SU-DHL-6 (cell line): ENCODE measurements at regions not wholly inside any gene's neighbourhood (a gene's known extent, or its start where the extent isn't known, plus 50 kb on each side); places are given as distances from the start of the nearest gene placed in this dataset.

Experiments used
- H2AFZ ChIP-seq: fragments of 200-600 bp; sonication (generic); 2 replicates; pipeline ENCODE4 v1.6.1; 2014; ENCODE audit warnings: low read depth, mild to moderate bottlenecking, moderate library complexity, mixed read lengths, antibody characterized with exemption, low read length; ENCODE audit not compliant: severe bottlenecking
- H3F3A ChIP-seq: fragments of 200-600 bp; shearing (Covaris generic); 2 replicates; pipeline ENCODE4 v1.6.0; 2016; ENCODE audit warnings: antibody characterized with exemption, mild to moderate bottlenecking; ENCODE audit not compliant: insufficient read depth
- H3K27ac ChIP-seq: fragments of 200-600 bp; sonication (generic); 2 replicates; pipeline ENCODE4 v1.5.1; 2016; ENCODE audit warnings: low read depth, mild to moderate bottlenecking, low read length, moderate library complexity, mixed read lengths
- H3K27me3 ChIP-seq: fragments of 200-600 bp; sonication (generic), shearing (Covaris generic); 2 replicates; pipeline ENCODE4 v1.6.0; 2014; ENCODE audit warnings: mild to moderate bottlenecking, low read length
- H3K36me3 ChIP-seq: fragments of 200-600 bp; sonication (generic); 2 replicates; pipeline ENCODE4 v1.6.1; 2014; ENCODE audit warnings: mild to moderate bottlenecking, low read length, mixed read lengths
- H3K4me2 ChIP-seq: fragments of 300-600, 200-600 bp; shearing (Covaris generic), sonication (generic); 2 replicates; pipeline ENCODE4 v1.6.0; 2014; ENCODE audit warnings: low read length, low read depth, mild to moderate bottlenecking; ENCODE audit not compliant: poor library complexity, severe bottlenecking
- H3K4me3 ChIP-seq: fragments of 200-600 bp; sonication (generic); 2 replicates; pipeline ENCODE4 v1.5.1; 2014; ENCODE audit warnings: antibody characterized with exemption, low read length, mild to moderate bottlenecking, mixed read lengths; ENCODE audit not compliant: insufficient read depth, poor library complexity, severe bottlenecking
- H3K79me2 ChIP-seq: fragments of 200-600 bp; sonication (generic); 2 replicates; pipeline ENCODE4 v1.6.1; 2014; ENCODE audit warnings: mild to moderate bottlenecking, low read length, moderate library complexity; ENCODE audit not compliant: insufficient read depth
- H3K9ac ChIP-seq: fragments of 200-600 bp; sonication (generic); 2 replicates; pipeline ENCODE4 v1.7.0; 2014; ENCODE audit warnings: mild to moderate bottlenecking, low read length
- H3K9me2 ChIP-seq: fragments of 200-600 bp; sonication (generic); replicated peaks from 2 replicates; pipeline ENCODE4 v1.6.1; 2014; ENCODE audit warnings: low read length; ENCODE audit not compliant: insufficient read depth
- H3K9me3 ChIP-seq: fragments of 200-600 bp; sonication (generic); 2 replicates; pipeline ENCODE4 v1.6.1; 2014; ENCODE audit warnings: low read length, mixed read lengths; ENCODE audit not compliant: insufficient read depth
- H4K20me1 ChIP-seq: fragments of 200-600 bp; sonication (generic); 2 replicates; pipeline ENCODE4 v1.6.1; 2014; ENCODE audit warnings: low read depth, mild to moderate bottlenecking, antibody characterized with exemption, low read length, moderate library complexity, mixed read lengths
- EZH2phosphoT487 ChIP-seq: fragments of 200-600 bp; sonication (generic), shearing (Covaris generic); conservative IDR thresholded peaks from 2 replicates; pipeline ENCODE4 v1.6.1; 2018; ENCODE audit warnings: mild to moderate bottlenecking, antibody characterized with exemption, low read length, moderate library complexity, mixed read lengths
- TF ChIP-seq, protein P1 (sequence below): fragments of 200-600 bp; sonication (generic); IDR thresholded peaks from one replicate; pipeline ENCODE4 v1.5.1; 2017; ENCODE audit warnings: antibody characterized with exemption, mild to moderate bottlenecking, low read length, moderate library complexity; ENCODE audit not compliant: insufficient read depth, poor library complexity, severe bottlenecking

DNA sequence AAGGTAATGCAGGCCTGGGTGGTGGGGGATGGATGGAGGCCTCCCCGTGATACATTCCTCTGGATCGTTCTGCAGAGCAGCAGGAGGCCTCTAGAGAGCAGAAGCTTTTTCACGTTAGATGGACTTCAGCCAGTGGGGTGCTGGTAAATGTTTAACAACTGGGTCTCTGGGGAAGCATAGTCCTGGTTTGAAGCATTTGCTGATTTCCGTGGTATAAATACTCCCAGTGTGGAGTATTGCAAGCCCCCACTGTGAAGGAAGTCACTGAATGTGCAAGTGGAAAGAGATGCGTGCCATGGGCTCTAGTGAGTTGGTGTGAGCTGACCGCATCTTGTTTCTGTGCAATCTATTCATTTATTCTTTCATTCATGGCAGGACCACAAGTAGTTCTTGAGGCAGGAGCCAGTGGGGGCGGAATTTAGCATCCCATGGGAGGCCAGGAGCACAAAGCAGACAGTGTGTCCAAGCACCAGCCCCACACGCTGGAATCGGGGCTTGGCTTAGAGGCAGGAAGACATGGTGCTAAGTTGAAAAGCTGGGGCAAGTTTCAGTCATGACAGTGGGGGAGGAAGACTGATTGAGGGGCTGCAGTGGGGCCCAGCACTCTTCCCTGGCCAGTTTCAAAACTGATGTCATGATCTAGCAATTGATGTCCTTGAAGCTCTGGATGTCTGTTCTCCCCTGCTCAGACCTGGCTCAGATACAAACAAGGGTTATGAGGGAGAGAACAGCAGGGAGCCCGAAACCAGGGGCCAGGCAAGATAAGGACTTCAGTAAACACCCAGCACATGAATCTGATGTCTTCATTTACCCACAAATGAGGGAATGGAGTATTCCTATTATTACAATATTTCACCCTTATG lies 280.9 kb upstream of the LYZL1 start:
- H3K4me3 ChIP-seq, result no peak overlapping the region
- no peaks in the 10 kb centered on the region for H3F3A ChIP-seq
- no peaks in the 10 kb centered on the region for H3K79me2 ChIP-seq
- no peak overlapping the region for H3K9ac ChIP-seq
- no peak overlapping the region for H3K4me2 ChIP-seq
- no peaks in the 10 kb centered on the region for H4K20me1 ChIP-seq
- no peaks in the 10 kb centered on the region for H3K9me3 ChIP-seq
- H3K27ac ChIP-seq, result no peak overlapping the region
- no peaks in the 10 kb centered on the region for H3K9me2 ChIP-seq
- no peak for TF ChIP-seq EZH2phosphoT487
- TF ChIP-seq, protein P1, sequence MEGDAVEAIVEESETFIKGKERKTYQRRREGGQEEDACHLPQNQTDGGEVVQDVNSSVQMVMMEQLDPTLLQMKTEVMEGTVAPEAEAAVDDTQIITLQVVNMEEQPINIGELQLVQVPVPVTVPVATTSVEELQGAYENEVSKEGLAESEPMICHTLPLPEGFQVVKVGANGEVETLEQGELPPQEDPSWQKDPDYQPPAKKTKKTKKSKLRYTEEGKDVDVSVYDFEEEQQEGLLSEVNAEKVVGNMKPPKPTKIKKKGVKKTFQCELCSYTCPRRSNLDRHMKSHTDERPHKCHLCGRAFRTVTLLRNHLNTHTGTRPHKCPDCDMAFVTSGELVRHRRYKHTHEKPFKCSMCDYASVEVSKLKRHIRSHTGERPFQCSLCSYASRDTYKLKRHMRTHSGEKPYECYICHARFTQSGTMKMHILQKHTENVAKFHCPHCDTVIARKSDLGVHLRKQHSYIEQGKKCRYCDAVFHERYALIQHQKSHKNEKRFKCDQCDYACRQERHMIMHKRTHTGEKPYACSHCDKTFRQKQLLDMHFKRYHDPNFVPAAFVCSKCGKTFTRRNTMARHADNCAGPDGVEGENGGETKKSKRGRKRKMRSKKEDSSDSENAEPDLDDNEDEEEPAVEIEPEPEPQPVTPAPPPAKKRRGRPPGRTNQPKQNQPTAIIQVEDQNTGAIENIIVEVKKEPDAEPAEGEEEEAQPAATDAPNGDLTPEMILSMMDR, result no peak
- no peaks in the 10 kb centered on the region for H3K27me3 ChIP-seq
- H3K36me3 ChIP-seq, result no peaks in the 10 kb centered on the region
- H2AFZ ChIP-seq, result no peak overlapping the region

DNA sequence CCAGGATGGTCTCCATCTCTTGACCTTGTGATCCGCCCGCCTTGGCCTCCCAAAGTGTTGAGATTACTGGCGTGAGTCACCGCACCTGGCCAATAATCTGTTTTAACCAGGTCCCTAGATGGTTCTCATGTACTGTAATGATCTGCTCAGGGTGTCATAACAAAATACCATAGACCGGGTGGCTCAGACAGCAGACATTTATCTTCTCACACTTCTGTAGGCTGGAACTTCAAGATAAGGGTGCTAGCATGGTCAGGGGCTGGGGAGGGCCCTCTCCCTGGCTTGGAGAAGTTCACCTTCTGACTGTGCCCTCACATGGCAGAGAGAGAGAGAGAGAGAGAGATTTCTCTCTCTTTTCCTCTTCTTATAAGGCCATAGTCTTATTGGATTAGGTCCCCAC lies 279.4 kb upstream of the LYZL1 start:
- H2AFZ ChIP-seq, result no peak overlapping the region
- no peaks in the 10 kb centered on the region for H3K27me3 ChIP-seq
- H3K4me2 ChIP-seq, result no peak overlapping the region
- no peaks in the 10 kb centered on the region for H3K79me2 ChIP-seq
- H3K36me3 ChIP-seq, result no peaks in the 10 kb centered on the region
- H3F3A ChIP-seq, result no peaks in the 10 kb centered on the region
- no peaks in the 10 kb centered on the region for H3K9me2 ChIP-seq
- no peak overlapping the region for H3K27ac ChIP-seq
- H4K20me1 ChIP-seq, result no peaks in the 10 kb centered on the region
- TF ChIP-seq EZH2phosphoT487, result no peak
- TF ChIP-seq, protein P1, result no peak
- no peak overlapping the region for H3K9ac ChIP-seq
- H3K4me3 ChIP-seq, result no peak overlapping the region
- H3K9me3 ChIP-seq, result no peaks in the 10 kb centered on the region

DNA sequence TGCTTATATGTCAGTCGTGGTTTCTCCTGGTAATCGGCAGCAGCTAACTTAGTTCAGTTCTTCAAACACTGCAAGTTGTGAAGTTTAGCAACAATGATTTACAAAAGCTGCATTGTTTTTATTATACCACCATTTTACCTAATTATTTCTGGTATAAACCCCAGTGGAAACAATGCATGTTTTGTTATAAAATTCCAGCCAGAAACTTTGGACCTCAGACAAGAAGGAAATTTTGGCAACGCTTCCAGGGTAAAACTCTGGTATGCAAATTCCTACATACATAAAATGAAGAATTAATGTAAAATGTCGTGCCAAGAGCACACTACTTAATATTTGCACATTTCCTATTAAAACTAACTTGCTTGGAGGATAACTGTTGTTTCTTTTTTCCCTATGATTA lies 277.4 kb upstream of the LYZL1 start:
- no peaks in the 10 kb centered on the region for H3K9me3 ChIP-seq
- no peak overlapping the region for H2AFZ ChIP-seq
- H3K27ac ChIP-seq, result no peak overlapping the region
- H3K9ac ChIP-seq, result no peak overlapping the region
- H3K27me3 ChIP-seq, result no peaks in the 10 kb centered on the region
- H3K4me2 ChIP-seq, result no peak overlapping the region
- no peaks in the 10 kb centered on the region for H3K79me2 ChIP-seq
- H3K9me2 ChIP-seq, result no peaks in the 10 kb centered on the region
- H3K4me3 ChIP-seq, result no peak overlapping the region
- no peaks in the 10 kb centered on the region for H4K20me1 ChIP-seq
- TF ChIP-seq, protein P1, result no peak
- TF ChIP-seq EZH2phosphoT487, result no peak
- H3K36me3 ChIP-seq, result no peaks in the 10 kb centered on the region
- no peaks in the 10 kb centered on the region for H3F3A ChIP-seq
